COLO668 (cell line): ENCODE measurements at regions not wholly inside any gene's neighbourhood (a gene's known extent, or its start where the extent isn't known, plus 50 kb on each side); places are given as distances from the start of the nearest gene placed in this dataset.
"Not testable (repeated sequence)": the region's sequence is repeated elsewhere in the genome, so short reads cannot be mapped to it uniquely, and the experiment has no call there.

Source experiments
- DNase-seq: peaks from one replicate; lab custom pipeline; 2025; ENCODE audit not compliant: unreplicated experiment; lab: John Stamatoyannopoulos, UW

GRCh38 chr3:76311941-76312340, 526.6 kb upstream of the ZNF717 start:
- no peak for DNase-seq

DNA sequence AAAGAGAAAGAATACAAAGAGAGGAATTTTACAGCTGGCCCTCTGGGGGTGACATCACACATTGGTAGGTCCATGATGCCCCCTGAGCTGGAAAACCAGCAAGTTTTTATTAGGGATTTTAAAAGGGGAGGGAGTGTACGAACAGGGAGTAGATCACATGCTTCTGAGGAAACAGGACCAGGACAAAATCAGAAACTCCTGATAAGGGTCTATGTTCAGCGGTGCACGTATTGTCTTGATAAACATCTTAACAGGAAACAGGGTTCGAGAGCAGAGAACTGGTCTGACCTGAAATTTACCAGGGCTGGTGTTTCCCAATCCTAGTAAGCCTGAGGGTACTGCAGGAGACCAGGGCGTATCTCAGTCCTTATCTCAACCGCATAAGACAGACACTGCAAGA, 530.6 kb upstream of the ZNF717 start:
- not testable (repeated sequence) for DNase-seq

DNA sequence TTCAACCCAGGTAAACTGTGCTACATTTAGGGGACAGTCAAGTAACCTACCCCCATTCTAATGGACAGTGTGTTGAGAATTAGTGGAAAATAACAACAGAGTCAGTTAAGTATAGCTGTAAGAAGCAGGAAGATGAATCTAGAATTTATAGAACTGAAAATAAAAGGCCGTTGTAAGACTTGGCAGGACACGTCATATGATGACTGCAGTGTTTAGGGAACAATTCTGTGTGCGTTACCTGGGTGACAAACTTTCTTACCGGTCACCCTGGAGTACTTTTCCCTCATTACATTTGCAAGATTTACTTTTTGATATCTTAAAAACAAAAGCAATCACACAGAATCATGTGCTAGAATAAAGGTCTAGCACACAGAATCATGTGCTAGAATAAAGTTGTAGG, 536.3 kb upstream of the ZNF717 start:
- DNase-seq, result no peak

DNA sequence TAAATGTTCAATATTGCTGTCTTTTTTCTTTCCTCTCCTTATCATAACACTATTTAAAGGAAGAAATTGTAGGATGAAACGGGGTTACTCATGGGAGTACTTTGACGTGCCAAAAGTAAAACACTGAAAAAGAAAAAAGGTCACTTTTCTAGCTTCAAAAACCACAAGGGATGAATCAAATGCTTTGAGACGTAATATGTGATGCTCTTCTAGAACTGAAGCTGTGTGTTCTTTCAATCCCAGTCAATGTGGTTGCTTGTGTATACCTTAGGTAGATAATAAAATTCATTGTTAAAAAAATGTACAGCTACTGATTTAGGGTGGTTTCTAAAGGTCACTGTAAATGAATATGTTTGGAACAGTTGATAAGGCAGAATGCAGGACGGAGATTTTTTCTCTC, 538.8 kb upstream of the ZNF717 start:
- DNase-seq, result no peak

DNA sequence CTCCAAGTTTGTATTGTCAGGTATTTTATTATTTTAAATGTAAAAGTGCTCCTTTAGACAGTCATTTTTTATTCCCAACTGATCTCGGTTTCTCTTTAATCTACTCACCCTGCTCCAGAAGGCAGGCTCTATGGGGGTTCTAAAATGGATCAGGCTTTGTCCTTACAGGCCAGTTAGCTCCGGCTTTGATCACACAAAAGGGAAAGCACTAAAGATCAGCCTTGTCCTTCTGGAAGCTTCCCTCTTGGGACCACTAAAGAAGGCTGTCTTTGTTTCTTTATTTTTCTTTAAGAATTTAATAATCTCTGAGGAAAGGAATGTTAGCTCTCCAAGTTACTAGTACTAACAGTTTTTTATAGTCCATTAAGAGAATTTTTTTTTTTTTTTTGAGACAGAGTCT, 560.5 kb upstream of the ZNF717 start:
- no peak for DNase-seq

DNA sequence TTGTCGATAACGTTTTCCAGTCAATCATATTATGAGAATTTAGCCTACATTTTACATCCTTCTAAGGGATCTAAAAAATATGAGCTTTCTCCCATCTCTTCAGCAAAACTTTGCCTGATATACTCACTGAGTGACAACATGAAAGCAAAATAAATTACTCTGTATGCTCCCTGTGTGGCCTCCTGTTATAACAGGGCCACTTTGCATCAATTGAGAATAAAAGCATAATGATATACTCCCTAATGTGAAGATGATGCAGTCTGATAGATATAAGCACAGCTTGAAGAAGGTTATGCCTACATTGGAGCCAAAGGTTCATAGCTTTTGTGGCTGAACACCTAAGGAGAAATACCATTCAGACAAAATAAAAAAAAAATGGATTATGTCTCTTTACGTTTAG, 561.3 kb upstream of the ZNF717 start:
- DNase-seq, result no peak

GRCh38 chr3:76349715-76350480, 564.5 kb upstream of the ZNF717 start:
- DNase-seq, result no peak

- DNase-seq, result no peak
These were observed 566.7 kb upstream of the ZNF717 start for GRCh38 chr3:76352051-76352450.

DNA sequence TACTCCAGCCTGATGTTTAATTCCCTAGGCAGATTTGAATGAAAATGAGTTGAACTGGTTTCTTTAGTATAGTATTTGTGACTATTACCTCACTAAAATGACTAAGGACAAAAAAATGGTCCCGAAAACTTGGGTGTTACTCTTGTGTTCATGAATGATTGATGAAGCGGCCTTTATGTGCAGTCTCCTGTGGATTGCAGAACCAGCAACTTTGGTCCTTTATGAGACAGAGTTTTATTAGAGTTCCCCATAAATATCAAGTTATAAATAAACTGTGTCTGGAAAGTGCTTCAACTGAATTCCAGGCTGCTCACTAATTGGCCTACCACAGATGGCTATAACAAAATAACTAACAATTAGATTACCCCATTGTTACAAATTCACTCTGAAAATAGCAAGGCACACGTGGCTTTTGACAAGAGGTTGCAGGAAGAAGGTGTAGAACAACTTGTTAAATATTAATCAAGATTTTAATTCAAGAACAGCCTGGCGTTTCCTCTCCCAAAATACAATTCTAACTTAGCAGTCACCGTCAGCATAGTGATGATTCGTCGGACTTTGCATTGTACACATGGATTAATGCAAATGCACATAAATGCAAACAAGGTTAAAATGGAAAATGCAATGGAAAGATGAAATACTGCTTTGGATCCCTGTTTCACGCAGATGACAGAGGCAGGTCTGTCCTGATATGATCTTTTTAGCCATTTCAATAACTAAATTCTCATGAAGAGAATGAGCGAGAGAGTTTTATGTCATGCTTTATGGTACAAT, 567.3 kb upstream of the ZNF717 start:
- no peak for DNase-seq

- DNase-seq, result no peak
These were observed 568.3 kb upstream of the ZNF717 start for GRCh38 chr3:76353683-76354082.

DNA sequence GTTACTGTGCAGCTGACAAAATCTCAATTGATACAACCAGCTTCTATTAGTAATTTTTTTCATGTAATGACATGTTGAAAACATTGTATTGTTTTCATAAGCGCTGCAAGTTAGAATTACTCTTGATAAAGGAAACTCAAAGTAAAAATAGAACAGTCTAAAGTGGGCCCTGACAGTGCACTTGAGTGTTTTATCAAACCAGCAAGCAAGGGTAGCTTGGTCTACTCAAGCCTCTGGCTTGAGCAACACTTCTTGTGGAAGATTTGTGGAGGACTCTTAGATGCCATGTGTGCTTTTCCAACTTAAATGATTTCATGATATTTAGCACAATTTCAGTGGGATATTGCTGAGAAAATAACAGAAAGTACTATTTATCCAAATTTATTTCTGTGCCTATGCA, 575.7 kb upstream of the ZNF717 start:
- DNase-seq, result no peak

DNA sequence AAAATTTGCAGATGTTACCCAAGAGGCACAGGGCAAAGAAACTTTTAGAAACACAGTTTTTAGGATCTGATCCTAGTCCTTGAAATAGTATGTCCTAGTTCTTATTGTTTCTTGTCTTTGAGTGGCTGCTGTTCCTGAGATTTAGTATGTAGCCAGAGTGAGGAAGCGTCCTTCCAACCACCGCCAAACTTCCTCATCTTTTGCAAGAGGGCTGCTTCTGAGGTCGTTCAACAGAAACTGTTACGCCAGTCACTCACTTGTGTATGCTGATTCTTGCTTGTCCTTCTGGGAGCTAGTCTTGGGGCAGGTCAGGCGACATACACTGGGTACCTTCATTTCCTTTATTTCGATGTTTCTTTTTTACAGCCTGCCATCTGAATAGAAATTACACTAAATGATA, 577.3 kb upstream of the ZNF717 start:
- no peak for DNase-seq

- DNase-seq, result no peak
These were observed 579.9 kb upstream of the ZNF717 start for GRCh38 chr3:76365275-76365674.

DNA sequence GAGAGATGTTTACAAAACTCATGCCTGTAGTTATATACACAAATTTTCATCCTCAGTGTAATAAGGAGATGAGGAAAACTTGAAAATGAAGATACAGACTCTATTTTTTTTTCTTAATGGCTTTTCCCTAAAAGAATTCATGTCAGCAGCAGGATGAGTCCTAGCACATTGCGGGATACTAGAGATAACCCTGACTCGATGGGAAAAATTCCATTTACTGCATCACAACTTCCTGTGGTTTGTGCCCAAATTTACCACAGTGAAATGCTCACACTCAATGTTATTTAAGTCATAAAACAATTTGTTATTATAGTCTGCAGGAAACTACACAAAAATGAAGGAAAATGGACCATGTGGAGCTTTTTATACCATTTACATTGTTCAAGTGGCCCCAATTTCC, 581.9 kb upstream of the ZNF717 start:
- no peak for DNase-seq

DNA sequence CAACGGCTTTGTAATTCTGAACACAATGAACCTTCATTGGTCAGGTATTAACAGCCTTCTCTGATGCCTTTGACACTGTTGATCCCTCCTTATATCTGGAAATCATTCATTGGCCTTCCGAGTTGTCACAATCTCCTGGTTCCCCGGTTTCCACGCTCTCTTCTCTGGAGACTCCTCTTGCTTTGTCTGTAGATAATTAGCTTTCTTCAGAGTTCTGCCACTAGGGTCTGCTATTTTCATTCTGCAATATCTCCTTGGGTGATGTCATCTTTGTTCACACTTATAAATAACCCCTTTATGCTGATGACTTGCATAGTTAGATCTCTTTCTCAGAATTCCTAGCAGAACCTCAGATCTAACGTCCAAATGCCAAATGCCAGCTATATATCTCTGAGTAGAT, 583.8 kb upstream of the ZNF717 start:
- no peak for DNase-seq

GRCh38 chr3:76370749-76371520, 585.6 kb upstream of the ZNF717 start:
- DNase-seq, result no peak

DNA sequence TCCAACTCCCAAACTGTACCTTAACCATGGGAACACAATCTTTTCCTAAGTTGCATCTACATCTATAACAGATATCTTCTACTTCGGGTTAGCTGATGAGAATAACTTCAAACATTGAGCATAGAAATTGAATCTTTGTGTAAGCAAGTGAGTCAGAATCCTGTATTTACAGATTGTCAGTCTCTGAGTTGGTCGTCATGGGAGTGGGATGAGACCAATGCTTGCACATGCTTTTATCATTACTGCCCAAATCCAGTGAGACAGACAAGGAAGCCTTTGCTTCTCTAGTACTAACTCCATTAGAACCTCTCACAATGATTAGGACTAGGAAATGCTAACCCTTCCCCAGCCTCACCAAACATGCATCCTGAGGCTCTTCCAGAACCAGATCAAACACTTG, 587.1 kb upstream of the ZNF717 start:
- no peak for DNase-seq

DNA sequence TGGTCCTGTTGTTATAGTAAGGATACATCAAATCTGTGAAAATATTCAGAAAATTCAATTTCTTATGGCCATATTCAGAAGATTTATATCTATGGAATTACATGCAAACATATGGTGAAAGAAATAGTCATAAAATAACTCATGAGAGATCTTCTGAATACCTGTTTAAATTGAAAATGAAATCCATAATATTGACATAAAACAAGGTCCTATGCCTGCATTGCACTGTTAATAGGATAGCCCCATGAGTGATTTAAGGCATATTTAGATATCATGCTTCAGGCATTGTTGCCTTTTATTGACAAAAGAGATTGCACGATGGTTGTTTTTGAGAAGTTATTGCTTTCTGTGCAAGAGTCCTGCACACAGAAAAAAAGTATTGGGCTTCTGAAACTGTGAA, 591.7 kb upstream of the ZNF717 start:
- no peak for DNase-seq

DNA sequence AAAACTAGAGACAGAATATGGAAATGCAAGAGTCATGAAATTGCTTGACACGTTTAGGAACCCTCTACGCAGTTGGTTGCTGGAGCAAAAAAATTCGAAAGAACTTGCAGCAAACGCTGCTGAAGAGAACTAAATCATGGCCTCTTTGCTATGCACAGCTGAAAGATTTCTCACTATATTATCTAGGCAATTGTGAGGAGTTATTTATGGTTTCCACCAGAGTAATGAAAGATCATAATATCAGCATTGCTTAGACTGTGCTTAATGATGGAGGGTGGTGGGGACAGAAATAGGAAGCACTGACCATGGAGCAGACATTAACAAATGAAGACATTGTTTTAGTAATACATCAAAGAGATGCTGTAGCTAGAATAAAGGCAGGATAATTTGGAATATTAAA, 593.4 kb upstream of the ZNF717 start:
- DNase-seq, result no peak

DNA sequence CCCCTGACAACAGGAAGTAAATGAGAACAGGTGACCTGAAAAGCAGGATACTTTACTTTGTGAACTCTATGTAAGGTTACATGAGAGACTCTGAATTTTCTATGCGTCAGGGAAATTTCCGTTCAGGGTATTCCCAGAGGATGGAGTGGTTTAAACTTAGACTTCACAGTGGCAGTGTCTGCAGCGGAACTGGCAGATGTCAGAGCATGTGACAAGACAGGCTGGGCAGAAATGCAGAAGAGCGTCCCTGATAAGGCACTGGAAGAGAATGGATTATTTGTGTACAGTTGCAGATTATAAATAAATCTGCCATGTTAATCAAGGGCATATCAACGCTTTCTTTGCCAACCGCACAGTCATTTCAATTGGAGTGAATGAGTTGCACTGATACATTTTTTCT, 598.4 kb upstream of the ZNF717 start:
- DNase-seq, result no peak

- DNase-seq, result no peak
These were observed 601.7 kb upstream of the ZNF717 start for GRCh38 chr3:76387000-76387399.

- DNase-seq, result no peak
These were observed 614.8 kb upstream of the ZNF717 start for GRCh38 chr3:76400141-76400540.
